IPS DF 6.9 (cell line): ENCODE measurements at regions not wholly inside any gene's neighbourhood (a gene's known extent, or its start where the extent isn't known, plus 50 kb on each side); places are given as distances from the start of the nearest gene placed in this dataset.

Source experiments
- DNase-seq: peaks from one replicate; pipeline ENCODE4 v3.0.0-alpha.2; 2013; ENCODE audit warnings: low read depth, low spot score
- H3K27ac ChIP-seq: one replicate; pipeline ENCODE4 v1.5.1; 2013; ENCODE audit warnings: low read length, control low read depth
- H3K27me3 ChIP-seq: 2 replicates; pipeline ENCODE4 v1.6.1; 2013; ENCODE audit warnings: mild to moderate bottlenecking, low read length; ENCODE audit not compliant: control insufficient read depth, insufficient read depth
- H3K36me3 ChIP-seq: 2 replicates; pipeline ENCODE4 v1.6.1; 2013; ENCODE audit warnings: low read length; ENCODE audit not compliant: control insufficient read depth, insufficient read depth
- H3K4me1 ChIP-seq: 2 replicates; pipeline ENCODE4 v1.6.1; 2013; ENCODE audit warnings: low read length; ENCODE audit not compliant: control insufficient read depth, insufficient read depth
- H3K4me3 ChIP-seq: 2 replicates; pipeline ENCODE4 v1.5.1; 2013; ENCODE audit warnings: mild to moderate bottlenecking, low read length
- H3K9me3 ChIP-seq: 2 replicates; pipeline ENCODE4 v1.6.1; 2013; ENCODE audit warnings: low read length, inconsistent platforms; ENCODE audit not compliant: control insufficient read depth, insufficient read depth
- WGBS: extraction: QIAGEN DNeasy Blood & Tissue Kit; methylation state at CpG from one replicate; pipeline ENCODE4 v1.1.7; 2013; ENCODE audit warnings: mixed read lengths, missing lambda C conversion rate; ENCODE audit not compliant: insufficient read length, insufficient coverage; 5-methylcytosine and 5-hydroxymethylcytosine counted together

GRCh38 chr11:70926543-70927201 is 325.7 kb downstream of the SHANK2 start:
- H3K9me3 ChIP-seq: no peaks in the 10 kb centered on the region; the same call in 1 of the 2 replicates
- H3K27ac ChIP-seq: no peak overlapping the region
- no peaks in the 10 kb centered on the region for H3K27me3 ChIP-seq
- no peak overlapping the region for H3K4me3 ChIP-seq
- DNase-seq: no peak
- no CpG with 5 or more reads among the region's 14 CpGs for WGBS
- no peaks in the 10 kb centered on the region for H3K36me3 ChIP-seq
- peaks cover 3% of the 10 kb centered on the region; the same call in 1 of the 2 replicates for H3K4me1 ChIP-seq

GRCh38 chr11:70928854-70929598 is 323.4 kb downstream of the SHANK2 start:
- H3K4me1 ChIP-seq: peaks cover 3% of the 10 kb centered on the region; the same call in 1 of the 2 replicates
- H3K27ac ChIP-seq: no peak overlapping the region
- DNase-seq: no peak
- no peaks in the 10 kb centered on the region for H3K9me3 ChIP-seq
- no peak overlapping the region for H3K4me3 ChIP-seq
- no peaks in the 10 kb centered on the region for H3K36me3 ChIP-seq
- H3K27me3 ChIP-seq: no peaks in the 10 kb centered on the region
- no CpG with 5 or more reads among the region's 10 CpGs for WGBS

GRCh38 chr11:70930215-70930614 is 322.2 kb downstream of the SHANK2 start:
- H3K27me3 ChIP-seq: no peaks in the 10 kb centered on the region
- H3K4me1 ChIP-seq: peaks cover 3% of the 10 kb centered on the region; the same call in 1 of the 2 replicates
- H3K27ac ChIP-seq: no peak overlapping the region
- WGBS: no CpG with 5 or more reads among the region's 3 CpGs
- H3K4me3 ChIP-seq: no peak overlapping the region
- no peaks in the 10 kb centered on the region for H3K36me3 ChIP-seq
- no peak for DNase-seq
- H3K9me3 ChIP-seq: no peaks in the 10 kb centered on the region

GRCh38 chr11:70931430-70931829 is 320.9 kb downstream of the SHANK2 start:
- Histone ChIP-seq H3K36me3 (no peaks in the 10 kb centered on the region), H3K9me3 (no peaks in the 10 kb centered on the region), H3K4me1 (peaks cover 3% of the 10 kb centered on the region; the same call in 1 of the 2 replicates), H3K4me3 (no peak overlapping the region), H3K27me3 (no peaks in the 10 kb centered on the region), H3K27ac (no peak overlapping the region)
- no CpG with 5 or more reads among the region's 12 CpGs for WGBS
- no peak for DNase-seq

GRCh38 chr11:70933981-70934583 is 318.3 kb downstream of the SHANK2 start:
- WGBS: no CpG with 5 or more reads among the region's 10 CpGs
- Histone ChIP-seq H3K36me3 (no peaks in the 10 kb centered on the region), H3K27ac (no peak overlapping the region), H3K27me3 (no peaks in the 10 kb centered on the region), H3K9me3 (no peaks in the 10 kb centered on the region), H3K4me1 (no peaks in the 10 kb centered on the region), H3K4me3 (no peak overlapping the region)
- no peak for DNase-seq

DNA sequence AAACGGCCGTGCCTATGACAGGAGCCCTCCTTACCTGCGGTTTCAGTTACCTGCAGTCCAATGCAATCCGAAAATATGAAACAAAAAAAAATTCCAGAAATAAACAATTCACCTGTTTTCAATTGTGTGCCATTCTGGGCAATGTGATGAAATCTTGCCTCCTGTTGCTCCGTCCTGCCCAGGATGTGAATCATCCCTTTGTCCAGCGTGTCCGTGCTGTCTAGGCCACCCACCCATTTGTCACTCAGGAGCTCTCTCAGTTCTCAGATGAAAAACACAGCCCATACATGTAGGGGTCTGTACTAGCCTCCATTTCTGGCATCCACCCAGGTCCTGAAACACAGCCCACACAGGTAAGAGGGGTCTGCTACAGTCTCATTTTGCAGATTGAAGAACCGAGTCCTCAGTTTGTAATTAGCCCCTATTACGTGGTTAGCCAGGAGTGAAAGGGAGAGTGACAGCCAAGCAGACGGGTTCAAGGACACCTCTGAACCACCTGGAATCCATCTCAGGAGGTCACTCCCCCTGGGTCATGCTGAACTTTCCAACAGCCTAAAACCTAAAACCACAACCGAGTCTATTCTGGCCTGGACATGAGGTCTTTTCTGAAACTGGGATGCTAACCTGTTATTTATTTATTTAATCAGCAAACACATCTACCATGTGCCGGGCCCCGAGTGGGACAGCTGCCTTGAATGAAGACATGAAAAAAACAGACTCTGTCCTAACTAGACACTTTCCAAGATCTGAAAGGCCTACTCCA is 317.2 kb downstream of the SHANK2 start:
- Histone ChIP-seq H3K27ac (no peak overlapping the region), H3K4me3 (no peak overlapping the region), H3K9me3 (no peaks in the 10 kb centered on the region), H3K4me1 (no peaks in the 10 kb centered on the region), H3K27me3 (no peaks in the 10 kb centered on the region), H3K36me3 (no peaks in the 10 kb centered on the region)
- WGBS: no CpG with 5 or more reads among the region's 13 CpGs
- no peak for DNase-seq

DNA sequence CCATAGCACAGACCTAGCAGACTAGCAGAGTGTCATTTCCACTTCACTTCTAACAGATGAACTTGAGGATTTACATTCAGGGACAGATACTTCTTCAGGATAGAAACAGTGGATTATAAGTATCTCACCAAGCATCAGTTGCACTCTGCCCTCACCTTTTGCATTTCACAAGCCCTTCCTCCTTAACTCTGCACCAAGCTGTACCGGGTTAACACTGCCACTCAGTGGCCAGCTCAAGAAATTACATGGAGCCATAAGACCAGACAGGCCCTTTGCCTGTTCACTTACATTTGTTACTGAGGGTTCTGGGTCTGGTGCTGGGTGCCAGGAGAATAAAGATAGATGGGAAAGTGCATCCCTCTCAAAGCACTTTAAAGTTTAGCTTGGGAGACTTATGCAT is 309.8 kb downstream of the SHANK2 start:
- no CpG with 5 or more reads among the region's 1 CpG for WGBS
- no peak for DNase-seq
- no peaks in the 10 kb centered on the region for H3K27me3 ChIP-seq

GRCh38 chr11:70944141-70944540 is 308.2 kb downstream of the SHANK2 start:
- Histone ChIP-seq H3K4me3 (no peak overlapping the region), H3K36me3 (no peaks in the 10 kb centered on the region), H3K4me1 (no peaks in the 10 kb centered on the region), H3K9me3 (peaks cover 3% of the 10 kb centered on the region; the same call in 1 of the 2 replicates), H3K27me3 (no peaks in the 10 kb centered on the region), H3K27ac (no peak overlapping the region)
- no peak for DNase-seq
- WGBS: no CpG with 5 or more reads among the region's 11 CpGs

More for the DNA sequence above, 309.8 kb downstream of the SHANK2 start:
- Histone ChIP-seq H3K4me1 (no peaks in the 10 kb centered on the region), H3K4me3 (no peak overlapping the region), H3K9me3 (peaks cover 3% of the 10 kb centered on the region; the same call in 1 of the 2 replicates), H3K36me3 (no peaks in the 10 kb centered on the region), H3K27ac (no peak overlapping the region)

GRCh38 chr11:70944636-70945035 is 307.7 kb downstream of the SHANK2 start:
- peaks cover 3% of the 10 kb centered on the region; the same call in 1 of the 2 replicates for H3K9me3 ChIP-seq
- no peak for DNase-seq
- H3K36me3 ChIP-seq: no peaks in the 10 kb centered on the region
- H3K4me3 ChIP-seq: no peak overlapping the region
- WGBS: no CpG with 5 or more reads among the region's 2 CpGs
- no peaks in the 10 kb centered on the region for H3K27me3 ChIP-seq
- H3K4me1 ChIP-seq: no peaks in the 10 kb centered on the region
- no peak overlapping the region for H3K27ac ChIP-seq

DNA sequence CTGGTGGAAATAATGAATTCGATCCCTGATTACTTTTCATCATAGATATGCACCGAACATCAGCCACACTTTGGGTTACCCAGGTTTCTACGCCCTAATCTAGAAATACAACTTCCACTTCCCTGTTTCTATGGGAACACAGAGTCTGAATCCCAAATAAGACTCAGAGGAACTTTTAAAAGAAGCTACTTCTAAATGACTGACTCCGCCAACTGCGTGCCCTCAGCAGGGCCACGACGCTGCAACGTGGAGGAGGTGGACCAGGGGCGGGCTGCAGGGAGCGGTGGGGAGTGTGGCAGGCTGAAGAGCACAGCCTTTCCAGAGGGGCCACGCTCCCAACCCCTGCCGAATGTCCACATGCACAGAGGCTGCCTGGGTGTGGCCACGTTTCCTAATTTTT is 304.0 kb downstream of the SHANK2 start:
- Histone ChIP-seq H3K36me3 (no peaks in the 10 kb centered on the region), H3K27ac (no peak overlapping the region), H3K4me3 (no peak overlapping the region), H3K9me3 (no peaks in the 10 kb centered on the region), H3K27me3 (no peaks in the 10 kb centered on the region), H3K4me1 (no peaks in the 10 kb centered on the region)
- WGBS: no CpG with 5 or more reads among the region's 13 CpGs
- no peak for DNase-seq
